Stomach (tissue), 4 donors: ENCODE measurements at regions not wholly inside any gene's neighbourhood (a gene's known extent, or its start where the extent isn't known, plus 50 kb on each side); places are given as distances from the start of the nearest gene placed in this dataset.

Experiments used
- CTCF ChIP-seq, 7 experiments: fragments of 450-650 bp in 4 of 7; fragments of 200-600 bp in 3 of 7; sonication (generic) in 3 of 7; IDR thresholded peaks; one replicate each; pipeline ENCODE4 v1.5.1; 2016 to 2019; ENCODE audit warnings: antibody characterized with exemption in 7 of 7, control low read depth in 2 of 7, mild to moderate bottlenecking in 1 of 7
- POLR2A ChIP-seq, 4 donors: fragments of 450-650 bp; IDR thresholded peaks; one replicate each; pipeline ENCODE4 v1.6.1; 2016; ENCODE audit warnings: antibody characterized with exemption in 4 of 4, control low read depth in 2 of 4, mild to moderate bottlenecking in 1 of 4, moderate library complexity in 1 of 4
- POLR2AphosphoS5 ChIP-seq, 3 donors: sonication (generic); formaldehyde crosslinking; IDR thresholded peaks; one replicate each; pipeline ENCODE4 v1.6.1; 2016; ENCODE audit warnings: antibody characterized with exemption in 3 of 3

GRCh38 chr5:109573766-109574165 lies 116.0 kb upstream of the MAN2A1 start:
- TF ChIP-seq POLR2A (IDR thresholded peaks at IDR 0.05) (no peak), CTCF (IDR thresholded peaks at IDR 0.05) (no peak), POLR2AphosphoS5 (IDR thresholded peaks at IDR 0.05) (no peak)
